Neural cell (in vitro differentiated cells): ENCODE measurements at regions not wholly inside any gene's neighbourhood (a gene's known extent, or its start where the extent isn't known, plus 50 kb on each side); places are given as distances from the start of the nearest gene placed in this dataset.

Experiments used
- EP300 ChIP-seq: fragments of 450-650 bp; conservative IDR thresholded peaks from 2 replicates; pipeline ENCODE4 v1.6.1; 2014; ENCODE audit warnings: antibody characterized with exemption, mild to moderate bottlenecking, moderate library complexity; ENCODE audit not compliant: poor library complexity, severe bottlenecking
- EZH2 ChIP-seq: fragments of 200-600, 300-800 bp; shearing (Covaris generic), sonication (generic); IDR thresholded peaks from 2 replicates; pipeline ENCODE4 v1.6.1; 2014; ENCODE audit warnings: antibody characterized with exemption, low read length, borderline replicate concordance, mild to moderate bottlenecking; ENCODE audit not compliant: insufficient read depth, poor library complexity, severe bottlenecking
- MXI1 ChIP-seq: fragments of 450-650 bp; conservative IDR thresholded peaks from 2 replicates; pipeline ENCODE4 v1.6.1; 2014; ENCODE audit warnings: antibody characterized with exemption, mild to moderate bottlenecking; ENCODE audit not compliant: poor library complexity, severe bottlenecking
- POLR2AphosphoS5 ChIP-seq: IDR thresholded peaks from 2 replicates; pipeline ENCODE4 v1.6.1; 2012
- RAD21 ChIP-seq: fragments of 450-650 bp; conservative IDR thresholded peaks from 2 replicates; pipeline ENCODE4 v1.6.1; 2014; ENCODE audit warnings: antibody characterized with exemption, mild to moderate bottlenecking, moderate library complexity
- SMC3 ChIP-seq: fragments of 450-650 bp; conservative IDR thresholded peaks from 2 replicates; pipeline ENCODE4 v1.6.1; 2014; ENCODE audit warnings: antibody characterized with exemption, mild to moderate bottlenecking, moderate library complexity; ENCODE audit not compliant: poor library complexity
- TAF1 ChIP-seq: IDR thresholded peaks from 2 replicates; pipeline ENCODE4 v1.6.1; 2012; ENCODE audit warnings: low read depth
- TF ChIP-seq, protein P1 (sequence below): fragments of 450-650 bp; IDR thresholded peaks from 2 replicates; pipeline ENCODE4 v1.5.1; 2014; ENCODE audit warnings: antibody characterized with exemption, mild to moderate bottlenecking, moderate library complexity; ENCODE audit not compliant: poor library complexity, severe bottlenecking
- TF ChIP-seq, protein P2 (sequence below): IDR thresholded peaks from 2 replicates; pipeline ENCODE4 v1.6.1; 2012; ENCODE audit warnings: borderline replicate concordance

DNA sequence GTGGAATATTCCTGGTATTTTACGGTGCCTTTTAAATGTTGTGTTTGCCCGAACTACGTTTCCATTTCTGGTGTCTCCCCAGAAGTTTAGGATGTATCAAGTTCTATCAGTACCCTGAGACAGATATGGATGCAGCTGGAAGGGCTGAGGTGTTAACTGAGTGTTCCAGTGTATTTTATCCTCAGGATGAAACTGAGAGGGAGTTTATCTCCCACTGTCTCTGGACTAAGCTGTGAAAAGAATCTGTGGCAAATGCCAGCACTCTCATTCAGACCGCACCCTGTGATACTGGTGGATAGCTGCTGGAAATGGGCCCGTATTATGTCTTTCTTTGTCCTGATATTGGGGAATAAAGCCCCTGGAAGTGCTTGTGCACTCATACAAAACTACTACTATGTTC lies 887.2 kb upstream of the TYRP1 start:
- no peak for TF ChIP-seq TAF1
- TF ChIP-seq, protein P1, sequence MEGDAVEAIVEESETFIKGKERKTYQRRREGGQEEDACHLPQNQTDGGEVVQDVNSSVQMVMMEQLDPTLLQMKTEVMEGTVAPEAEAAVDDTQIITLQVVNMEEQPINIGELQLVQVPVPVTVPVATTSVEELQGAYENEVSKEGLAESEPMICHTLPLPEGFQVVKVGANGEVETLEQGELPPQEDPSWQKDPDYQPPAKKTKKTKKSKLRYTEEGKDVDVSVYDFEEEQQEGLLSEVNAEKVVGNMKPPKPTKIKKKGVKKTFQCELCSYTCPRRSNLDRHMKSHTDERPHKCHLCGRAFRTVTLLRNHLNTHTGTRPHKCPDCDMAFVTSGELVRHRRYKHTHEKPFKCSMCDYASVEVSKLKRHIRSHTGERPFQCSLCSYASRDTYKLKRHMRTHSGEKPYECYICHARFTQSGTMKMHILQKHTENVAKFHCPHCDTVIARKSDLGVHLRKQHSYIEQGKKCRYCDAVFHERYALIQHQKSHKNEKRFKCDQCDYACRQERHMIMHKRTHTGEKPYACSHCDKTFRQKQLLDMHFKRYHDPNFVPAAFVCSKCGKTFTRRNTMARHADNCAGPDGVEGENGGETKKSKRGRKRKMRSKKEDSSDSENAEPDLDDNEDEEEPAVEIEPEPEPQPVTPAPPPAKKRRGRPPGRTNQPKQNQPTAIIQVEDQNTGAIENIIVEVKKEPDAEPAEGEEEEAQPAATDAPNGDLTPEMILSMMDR: no peak
- no peak for TF ChIP-seq MXI1
- TF ChIP-seq EZH2: no peak
- no peak for TF ChIP-seq POLR2AphosphoS5
- TF ChIP-seq SMC3: no peak
- TF ChIP-seq, protein P2, sequence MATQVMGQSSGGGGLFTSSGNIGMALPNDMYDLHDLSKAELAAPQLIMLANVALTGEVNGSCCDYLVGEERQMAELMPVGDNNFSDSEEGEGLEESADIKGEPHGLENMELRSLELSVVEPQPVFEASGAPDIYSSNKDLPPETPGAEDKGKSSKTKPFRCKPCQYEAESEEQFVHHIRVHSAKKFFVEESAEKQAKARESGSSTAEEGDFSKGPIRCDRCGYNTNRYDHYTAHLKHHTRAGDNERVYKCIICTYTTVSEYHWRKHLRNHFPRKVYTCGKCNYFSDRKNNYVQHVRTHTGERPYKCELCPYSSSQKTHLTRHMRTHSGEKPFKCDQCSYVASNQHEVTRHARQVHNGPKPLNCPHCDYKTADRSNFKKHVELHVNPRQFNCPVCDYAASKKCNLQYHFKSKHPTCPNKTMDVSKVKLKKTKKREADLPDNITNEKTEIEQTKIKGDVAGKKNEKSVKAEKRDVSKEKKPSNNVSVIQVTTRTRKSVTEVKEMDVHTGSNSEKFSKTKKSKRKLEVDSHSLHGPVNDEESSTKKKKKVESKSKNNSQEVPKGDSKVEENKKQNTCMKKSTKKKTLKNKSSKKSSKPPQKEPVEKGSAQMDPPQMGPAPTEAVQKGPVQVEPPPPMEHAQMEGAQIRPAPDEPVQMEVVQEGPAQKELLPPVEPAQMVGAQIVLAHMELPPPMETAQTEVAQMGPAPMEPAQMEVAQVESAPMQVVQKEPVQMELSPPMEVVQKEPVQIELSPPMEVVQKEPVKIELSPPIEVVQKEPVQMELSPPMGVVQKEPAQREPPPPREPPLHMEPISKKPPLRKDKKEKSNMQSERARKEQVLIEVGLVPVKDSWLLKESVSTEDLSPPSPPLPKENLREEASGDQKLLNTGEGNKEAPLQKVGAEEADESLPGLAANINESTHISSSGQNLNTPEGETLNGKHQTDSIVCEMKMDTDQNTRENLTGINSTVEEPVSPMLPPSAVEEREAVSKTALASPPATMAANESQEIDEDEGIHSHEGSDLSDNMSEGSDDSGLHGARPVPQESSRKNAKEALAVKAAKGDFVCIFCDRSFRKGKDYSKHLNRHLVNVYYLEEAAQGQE: no peak
- no peak for TF ChIP-seq RAD21
- no peak for TF ChIP-seq EP300
